ENCODE measurements at regions not wholly inside any gene's neighbourhood (a gene's known extent, or its start where the extent isn't known, plus 50 kb on each side); places are given as distances from the start of the nearest gene placed in this dataset.

- Mint-ChIP-seq H3K36me3 (ENCODE audit: insufficient read depth) (no peaks in the 10 kb centered on the region), H3K9me3 (ENCODE audit: low read depth) (no peaks in the 10 kb centered on the region), H3K27me3 (peaks cover 12% of the 10 kb centered on the region), H3K27ac (no peak overlapping the region), H3K4me3 (ENCODE audit: low read depth) (no peak overlapping the region), H3K4me1 (ENCODE audit: low read depth) (peaks cover 12% of the 10 kb centered on the region)
- DNase-seq (ENCODE audit: low spot score, unreplicated experiment) = no peak
- no peak for TF ChIP-seq CTCF (IDR thresholded peaks at IDR 0.05; ENCODE audit: unreplicated experiment)
Observed at GRCh38 chr13:76772241-76772640, 114.0 kb downstream of the KCTD12 start.

- Mint-ChIP-seq H3K4me1 (ENCODE audit: low read depth) (peaks cover 12% of the 10 kb centered on the region), H3K4me3 (ENCODE audit: low read depth) (no peak overlapping the region), H3K36me3 (ENCODE audit: insufficient read depth) (no peaks in the 10 kb centered on the region), H3K9me3 (ENCODE audit: low read depth) (no peaks in the 10 kb centered on the region), H3K27me3 (peaks cover 8% of the 10 kb centered on the region), H3K27ac (no peak overlapping the region)
- TF ChIP-seq CTCF (IDR thresholded peaks at IDR 0.05; ENCODE audit: unreplicated experiment) = no peak
- no peak for DNase-seq (ENCODE audit: low spot score, unreplicated experiment)
Observed at GRCh38 chr13:76769271-76769791, 116.9 kb downstream of the KCTD12 start.

- no peak overlapping the region for H3K4me3 Mint-ChIP-seq (ENCODE audit: low read depth)
- H3K9me3 Mint-ChIP-seq (ENCODE audit: low read depth) = no peaks in the 10 kb centered on the region
- no peak overlapping the region for H3K27ac Mint-ChIP-seq
- H3K36me3 Mint-ChIP-seq (ENCODE audit: insufficient read depth) = no peaks in the 10 kb centered on the region
- H3K4me1 Mint-ChIP-seq (ENCODE audit: low read depth) = peaks cover 12% of the 10 kb centered on the region
- DNase-seq (ENCODE audit: low spot score, unreplicated experiment) = no peak
- H3K27me3 Mint-ChIP-seq = peaks cover 8% of the 10 kb centered on the region
- TF ChIP-seq CTCF (IDR thresholded peaks at IDR 0.05; ENCODE audit: unreplicated experiment) = no peak
Observed at GRCh38 chr13:76768384-76768783, 117.8 kb downstream of the KCTD12 start.

- no peak for TF ChIP-seq CTCF (IDR thresholded peaks at IDR 0.05; ENCODE audit: unreplicated experiment)
- H3K4me1 Mint-ChIP-seq (ENCODE audit: low read depth) = peaks cover 8% of the 10 kb centered on the region
Observed at GRCh38 chr13:76764916-76765315, 121.3 kb downstream of the KCTD12 start.

GRCh38 chr13:76764429-76764828 is 121.8 kb downstream of the KCTD12 start:
- Mint-ChIP-seq H3K27me3 (peaks cover 8% of the 10 kb centered on the region), H3K4me3 (ENCODE audit: low read depth) (no peak overlapping the region), H3K9me3 (ENCODE audit: low read depth) (no peaks in the 10 kb centered on the region), H3K27ac (no peak overlapping the region), H3K4me1 (ENCODE audit: low read depth) (peaks cover 7% of the 10 kb centered on the region), H3K36me3 (ENCODE audit: insufficient read depth) (no peaks in the 10 kb centered on the region)
- no peak for DNase-seq (ENCODE audit: low spot score, unreplicated experiment)
- TF ChIP-seq CTCF (IDR thresholded peaks at IDR 0.05; ENCODE audit: unreplicated experiment) = no peak

More at GRCh38 chr13:76764916-76765315, 121.3 kb downstream of the KCTD12 start:
- DNase-seq (ENCODE audit: low spot score, unreplicated experiment) = no peak
- no peak overlapping the region for H3K27ac Mint-ChIP-seq
- no peaks in the 10 kb centered on the region for H3K9me3 Mint-ChIP-seq (ENCODE audit: low read depth)
- peaks cover 8% of the 10 kb centered on the region for H3K27me3 Mint-ChIP-seq
- H3K36me3 Mint-ChIP-seq (ENCODE audit: insufficient read depth) = no peaks in the 10 kb centered on the region
- no peak overlapping the region for H3K4me3 Mint-ChIP-seq (ENCODE audit: low read depth)
